ENCODE measurements at regions not wholly inside any gene's neighbourhood (a gene's known extent, or its start where the extent isn't known, plus 50 kb on each side); places are given as distances from the start of the nearest gene placed in this dataset.

DNA sequence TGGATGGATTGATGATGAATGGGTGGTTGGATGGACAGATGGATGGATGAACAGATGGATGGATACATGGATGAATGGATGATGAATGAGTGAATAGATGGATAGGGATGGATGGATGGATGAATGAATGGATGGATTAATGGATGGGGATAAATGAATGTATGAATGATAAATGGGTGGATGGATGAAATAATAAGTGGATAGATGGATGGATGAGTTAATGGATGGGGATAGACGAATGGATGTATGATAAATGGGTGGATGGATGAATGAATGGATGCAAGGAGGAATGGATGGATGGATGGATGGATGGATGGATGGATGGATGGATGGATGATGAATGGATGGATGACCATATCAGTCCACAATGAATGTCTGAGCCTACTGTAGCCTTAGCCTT is 381.9 kb downstream of the SETD4 start:
- TF ChIP-seq, protein P1, sequence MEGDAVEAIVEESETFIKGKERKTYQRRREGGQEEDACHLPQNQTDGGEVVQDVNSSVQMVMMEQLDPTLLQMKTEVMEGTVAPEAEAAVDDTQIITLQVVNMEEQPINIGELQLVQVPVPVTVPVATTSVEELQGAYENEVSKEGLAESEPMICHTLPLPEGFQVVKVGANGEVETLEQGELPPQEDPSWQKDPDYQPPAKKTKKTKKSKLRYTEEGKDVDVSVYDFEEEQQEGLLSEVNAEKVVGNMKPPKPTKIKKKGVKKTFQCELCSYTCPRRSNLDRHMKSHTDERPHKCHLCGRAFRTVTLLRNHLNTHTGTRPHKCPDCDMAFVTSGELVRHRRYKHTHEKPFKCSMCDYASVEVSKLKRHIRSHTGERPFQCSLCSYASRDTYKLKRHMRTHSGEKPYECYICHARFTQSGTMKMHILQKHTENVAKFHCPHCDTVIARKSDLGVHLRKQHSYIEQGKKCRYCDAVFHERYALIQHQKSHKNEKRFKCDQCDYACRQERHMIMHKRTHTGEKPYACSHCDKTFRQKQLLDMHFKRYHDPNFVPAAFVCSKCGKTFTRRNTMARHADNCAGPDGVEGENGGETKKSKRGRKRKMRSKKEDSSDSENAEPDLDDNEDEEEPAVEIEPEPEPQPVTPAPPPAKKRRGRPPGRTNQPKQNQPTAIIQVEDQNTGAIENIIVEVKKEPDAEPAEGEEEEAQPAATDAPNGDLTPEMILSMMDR (IDR thresholded peaks at IDR 0.05), result no peak
- TF ChIP-seq EP300 (IDR thresholded peaks at IDR 0.05) (no peak), POLR2A (IDR thresholded peaks at IDR 0.05) (no peak)
- H3K27me3 ChIP-seq, result no peaks in the 10 kb centered on the region
- H3K4me3 ChIP-seq, result no peak overlapping the region
- H3K9me3 ChIP-seq, result no peaks in the 10 kb centered on the region
- 92 to 97% methylated on average over 1 of the region's 1 CpG for WGBS, 2 donors
- no peaks in the 10 kb centered on the region for H3K4me1 ChIP-seq
- no peak overlapping the region for H3K27ac ChIP-seq
- no peaks in the 10 kb centered on the region for H3K36me3 ChIP-seq
- no peak for DNase-seq (ENCODE audit: low spot score in 2 of 2)

DNA sequence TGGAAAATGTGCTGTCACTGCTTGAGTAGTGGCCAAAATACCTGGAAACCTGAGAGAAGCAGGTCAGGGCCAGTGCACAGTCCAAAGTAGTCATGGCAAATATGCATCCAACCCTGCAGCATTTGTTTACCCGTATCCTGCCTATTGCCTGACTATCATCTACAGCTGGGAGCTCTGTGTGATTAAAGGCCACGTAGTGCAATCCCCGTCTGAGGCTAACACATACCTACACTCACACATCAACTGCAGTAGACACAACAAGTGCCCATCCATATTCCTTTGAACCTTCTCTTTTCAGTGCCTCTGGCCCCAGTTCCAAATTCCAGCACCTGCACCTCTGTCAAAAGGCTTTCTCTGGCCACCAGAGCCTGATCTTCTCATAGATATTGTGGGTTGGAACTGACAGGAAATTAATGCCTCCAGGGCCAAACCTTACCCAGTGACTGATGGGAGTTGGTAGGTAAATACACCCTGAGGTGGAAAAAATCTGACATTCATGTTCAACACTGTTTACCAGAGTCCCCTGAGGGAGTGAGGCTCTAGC is 383.0 kb downstream of the SETD4 start:
- no peaks in the 10 kb centered on the region for H3K9me3 ChIP-seq
- no peak for DNase-seq (ENCODE audit: low spot score in 2 of 2)
- H3K4me1 ChIP-seq, result no peaks in the 10 kb centered on the region
- no peaks in the 10 kb centered on the region for H3K27me3 ChIP-seq
- no peak overlapping the region for H3K4me3 ChIP-seq
- TF ChIP-seq, protein P1 (IDR thresholded peaks at IDR 0.05), result no peak
- TF ChIP-seq POLR2A (IDR thresholded peaks at IDR 0.05) (no peak), EP300 (IDR thresholded peaks at IDR 0.05) (no peak)
- 86 to 90% methylated on average over 3 of the region's 3 CpGs for WGBS, 2 donors
- H3K36me3 ChIP-seq, result no peaks in the 10 kb centered on the region
- no peak overlapping the region for H3K27ac ChIP-seq

DNA sequence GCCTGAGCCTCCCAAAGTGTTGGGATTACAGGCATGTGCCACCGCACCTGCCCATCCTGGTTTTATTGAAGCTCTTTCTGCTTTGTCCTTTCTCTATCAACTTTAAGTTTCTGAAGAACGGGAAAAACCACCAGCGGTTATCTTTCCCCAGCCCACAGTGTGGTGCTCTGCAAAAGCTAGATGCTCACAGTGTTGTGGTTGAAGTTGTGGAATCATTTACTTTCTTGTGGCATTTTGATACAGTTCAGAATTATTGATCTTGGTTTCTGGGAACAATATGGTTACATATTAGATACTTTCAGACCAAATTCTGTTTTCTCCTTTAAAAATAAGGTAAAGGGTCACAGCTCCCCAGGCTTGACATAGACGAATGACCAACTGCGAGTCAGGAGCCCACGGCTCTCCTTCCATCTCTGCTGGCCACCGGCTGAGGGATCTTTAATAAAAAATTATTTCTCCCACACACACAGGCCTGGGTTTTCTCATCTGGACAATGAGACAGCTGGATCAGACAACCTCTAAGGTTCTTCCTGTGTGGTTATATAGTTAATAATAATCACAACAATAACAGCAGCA is 385.3 kb downstream of the SETD4 start:
- Histone ChIP-seq H3K27ac (no peak overlapping the region), H3K27me3 (no peaks in the 10 kb centered on the region), H3K4me1 (no peaks in the 10 kb centered on the region), H3K9me3 (no peaks in the 10 kb centered on the region), H3K36me3 (no peaks in the 10 kb centered on the region), H3K4me3 (no peak overlapping the region)
- WGBS, 2 donors, result 77 to 84% methylated on average over 7 of the region's 7 CpGs
- TF ChIP-seq, protein P1 (IDR thresholded peaks at IDR 0.05), result no peak
- TF ChIP-seq POLR2A (IDR thresholded peaks at IDR 0.05), result no peak
- no peak for TF ChIP-seq EP300 (IDR thresholded peaks at IDR 0.05)
- no peak for DNase-seq (ENCODE audit: low spot score in 2 of 2)

DNA sequence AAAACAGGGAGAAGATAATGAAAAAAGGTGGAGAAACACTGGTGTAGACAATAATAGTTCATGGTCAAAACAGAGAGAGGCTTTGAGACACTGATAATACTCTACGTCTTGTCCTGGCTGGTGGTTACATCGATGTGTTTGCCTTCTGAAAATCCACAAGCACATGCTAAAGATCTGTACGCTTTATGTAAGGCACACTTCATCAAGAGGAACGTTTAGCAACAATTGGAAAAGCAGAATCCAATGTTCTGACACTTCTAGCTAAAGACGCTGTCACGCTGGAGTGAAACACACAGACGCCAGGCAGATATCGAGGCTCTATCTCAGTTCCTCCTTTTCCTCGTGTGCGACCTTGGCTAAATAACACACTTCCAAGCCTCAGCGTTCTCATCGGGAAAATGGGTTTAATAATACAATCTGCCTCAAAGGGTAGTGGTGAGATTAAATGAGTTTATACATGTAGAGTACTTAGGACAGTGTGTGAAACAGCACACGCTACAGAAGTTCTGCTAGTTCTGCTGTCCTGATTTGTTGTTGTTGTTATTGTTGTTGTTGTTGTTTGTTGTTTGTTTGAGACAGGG is 386.1 kb downstream of the SETD4 start:
- no peak for DNase-seq (ENCODE audit: low spot score in 2 of 2)
- no peak overlapping the region for H3K27ac ChIP-seq
- H3K9me3 ChIP-seq, result no peaks in the 10 kb centered on the region
- no peak for TF ChIP-seq EP300 (IDR thresholded peaks at IDR 0.05)
- TF ChIP-seq, protein P1 (IDR thresholded peaks at IDR 0.05), result no peak
- TF ChIP-seq POLR2A (IDR thresholded peaks at IDR 0.05), result no peak
- H3K27me3 ChIP-seq, result no peaks in the 10 kb centered on the region
- no peak overlapping the region for H3K4me3 ChIP-seq
- H3K4me1 ChIP-seq, result no peaks in the 10 kb centered on the region
- no peaks in the 10 kb centered on the region for H3K36me3 ChIP-seq
- 82 to 86% methylated on average over 13 of the region's 13 CpGs for WGBS, 2 donors

DNA sequence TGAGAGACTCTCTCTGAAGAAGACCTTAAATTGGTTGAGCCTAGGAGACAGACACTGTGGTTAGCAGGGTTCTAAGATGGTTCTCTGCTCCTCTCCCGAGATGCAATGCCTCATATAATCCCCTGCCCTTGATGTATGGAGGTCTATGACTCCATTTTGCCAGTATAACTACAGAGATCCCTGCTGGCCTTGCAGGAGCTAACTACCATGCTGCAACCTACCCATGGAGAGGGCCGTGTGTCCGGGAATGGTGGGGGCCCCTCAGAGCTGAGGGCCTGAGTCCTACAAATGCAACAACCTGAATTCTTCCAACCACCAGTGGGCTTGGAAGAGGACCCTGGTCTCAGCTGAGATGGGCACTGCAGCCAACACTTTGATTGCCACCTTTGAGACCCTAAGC is 388.0 kb downstream of the SETD4 start:
- Histone ChIP-seq H3K27ac (no peak overlapping the region), H3K27me3 (no peaks in the 10 kb centered on the region), H3K4me3 (no peak overlapping the region), H3K4me1 (no peaks in the 10 kb centered on the region), H3K36me3 (no peaks in the 10 kb centered on the region), H3K9me3 (no peaks in the 10 kb centered on the region)
- DNase-seq (ENCODE audit: low spot score in 2 of 2), result no peak
- TF ChIP-seq, protein P1 (IDR thresholded peaks at IDR 0.05), result no peak
- TF ChIP-seq POLR2A (IDR thresholded peaks at IDR 0.05), result no peak
- no peak for TF ChIP-seq EP300 (IDR thresholded peaks at IDR 0.05)
- 90 to 91% methylated on average over 3 of the region's 3 CpGs for whole genome bisulfite sequencing, 2 donors

All from tibial nerve (tissue), 4 donors.